OCI-LY1 (cell line): ENCODE measurements at regions not wholly inside any gene's neighbourhood (a gene's known extent, or its start where the extent isn't known, plus 50 kb on each side); places are given as distances from the start of the nearest gene placed in this dataset.

Experiments used
- H2AFZ ChIP-seq: fragments of 200-600 bp; sonication (generic), shearing (Covaris generic); 2 replicates; pipeline ENCODE4 v1.6.0; 2014; ENCODE audit warnings: antibody characterized with exemption, mild to moderate bottlenecking, low read length
- H3F3A ChIP-seq: fragments of 200-600 bp; sonication (generic), shearing (Covaris generic); 2 replicates; pipeline ENCODE4 v1.6.0; 2014; ENCODE audit warnings: mild to moderate bottlenecking, antibody characterized with exemption, low read length, moderate library complexity; ENCODE audit not compliant: insufficient read depth
- H3K27ac ChIP-seq: fragments of 200-600 bp; sonication (generic); 2 replicates; pipeline ENCODE4 v1.5.1; 2014; ENCODE audit warnings: low read length, mixed run types, mild to moderate bottlenecking, low read depth; ENCODE audit not compliant: poor library complexity, severe bottlenecking
- H3K27me3 ChIP-seq: fragments of 200-600 bp; sonication (generic); 2 replicates; pipeline ENCODE4 v1.6.0; 2014; ENCODE audit warnings: antibody characterized with exemption, mild to moderate bottlenecking, low read length, moderate library complexity; ENCODE audit not compliant: insufficient read depth
- H3K36me3 ChIP-seq: fragments of 200-600 bp; sonication (generic); 2 replicates; pipeline ENCODE4 v1.6.1; 2014; ENCODE audit warnings: mild to moderate bottlenecking, antibody characterized with exemption, low read length, moderate library complexity, mixed read lengths; ENCODE audit not compliant: insufficient read depth
- H3K4me1 ChIP-seq: fragments of 200-600 bp; sonication (generic); 2 replicates; pipeline ENCODE4 v1.5.1; 2014; ENCODE audit warnings: mild to moderate bottlenecking, low read length, moderate library complexity; ENCODE audit not compliant: insufficient read depth, severe bottlenecking
- H3K4me2 ChIP-seq: fragments of 200-600 bp; sonication (generic), shearing (Covaris generic); 2 replicates; pipeline ENCODE4 v1.6.1; 2014; ENCODE audit warnings: low read length
- H3K4me3 ChIP-seq: fragments of 200-600 bp; sonication (generic); 2 replicates; pipeline ENCODE4 v1.5.1; 2014; ENCODE audit warnings: low read length, low read depth, mild to moderate bottlenecking, mixed read lengths; ENCODE audit not compliant: poor library complexity, severe bottlenecking
- H3K79me2 ChIP-seq: fragments of 200-600 bp; shearing (Covaris generic); 2 replicates; pipeline ENCODE4 v1.6.1; 2016; ENCODE audit warnings: mixed run types, low read length, mixed read lengths; ENCODE audit not compliant: insufficient read depth
- H3K9ac ChIP-seq: fragments of 200-600 bp; sonication (generic), shearing (Covaris generic); 2 replicates; pipeline ENCODE4 v1.6.1; 2014; ENCODE audit warnings: mild to moderate bottlenecking, low read length, mixed read lengths
- H3K9me2 ChIP-seq: fragments of 200-600 bp; sonication (generic), shearing (Covaris generic); 2 replicates; pipeline ENCODE4 v1.6.1; 2014; ENCODE audit warnings: low read depth, mild to moderate bottlenecking, low read length, mixed read lengths
- H3K9me3 ChIP-seq: fragments of 200-600 bp; shearing (Covaris generic); 2 replicates; pipeline ENCODE4 v1.6.1; 2014; ENCODE audit warnings: low read length, mixed read lengths
- H4K20me1 ChIP-seq: fragments of 200-600 bp; sonication (generic), shearing (Covaris generic); 2 replicates; pipeline ENCODE4 v1.6.0; 2016; ENCODE audit warnings: mild to moderate bottlenecking, low read length; ENCODE audit not compliant: insufficient read depth
- CTCF ChIP-seq: fragments of 200-600 bp; sonication (generic), shearing (Covaris generic); IDR thresholded peaks from 2 replicates; pipeline ENCODE4 v1.5.1; 2017; ENCODE audit warnings: mild to moderate bottlenecking, antibody characterized with exemption, low read length, moderate library complexity, mixed read lengths
- EZH2 ChIP-seq: fragments of 200-600 bp; sonication (generic), shearing (Covaris generic); IDR thresholded peaks from 2 replicates; pipeline ENCODE4 v1.8.0; 2017; ENCODE audit warnings: borderline replicate concordance, mixed run types, mild to moderate bottlenecking, antibody characterized with exemption, low read length, moderate library complexity, mixed read lengths

- Histone ChIP-seq H3K4me3 (no peak overlapping the region), H3K36me3 (no peaks in the 10 kb centered on the region), H3K79me2 (no peaks in the 10 kb centered on the region), H3K27me3 (no peaks in the 10 kb centered on the region), H3F3A (no peaks in the 10 kb centered on the region), H4K20me1 (no peaks in the 10 kb centered on the region), H3K4me2 (no peak overlapping the region), H3K9me3 (no peaks in the 10 kb centered on the region), H2AFZ (no peak overlapping the region), H3K27ac (no peak overlapping the region), H3K9me2 (no peaks in the 10 kb centered on the region), H3K9ac (no peak overlapping the region), H3K4me1 (no peaks in the 10 kb centered on the region)
- no peak for TF ChIP-seq EZH2
- no peak for TF ChIP-seq CTCF
Measured at GRCh38 chr6:93624408-93624807, 205.0 kb upstream of the EPHA7 start.

- no peaks in the 10 kb centered on the region for H3K9me3 ChIP-seq
- H3K4me2 ChIP-seq: no peak overlapping the region
- no peak overlapping the region for H3K9ac ChIP-seq
- no peaks in the 10 kb centered on the region for H3K79me2 ChIP-seq
- H3K4me1 ChIP-seq: no peaks in the 10 kb centered on the region
- no peak overlapping the region for H2AFZ ChIP-seq
- H4K20me1 ChIP-seq: no peaks in the 10 kb centered on the region
- H3K9me2 ChIP-seq: no peaks in the 10 kb centered on the region
- H3K27me3 ChIP-seq: no peaks in the 10 kb centered on the region
- H3K27ac ChIP-seq: no peak overlapping the region
- H3K36me3 ChIP-seq: no peaks in the 10 kb centered on the region
- no peaks in the 10 kb centered on the region for H3F3A ChIP-seq
- H3K4me3 ChIP-seq: no peak overlapping the region
- TF ChIP-seq EZH2 (no peak), CTCF (no peak)
Measured at GRCh38 chr6:93621442-93621841, 202.1 kb upstream of the EPHA7 start.

GRCh38 chr6:93604951-93605350 lies 185.6 kb upstream of the EPHA7 start:
- H3K9me3 ChIP-seq: no peaks in the 10 kb centered on the region

More at GRCh38 chr6:93604951-93605350, 185.6 kb upstream of the EPHA7 start:
- Histone ChIP-seq H3K4me1 (no peaks in the 10 kb centered on the region), H3K27ac (no peak overlapping the region), H3K36me3 (no peaks in the 10 kb centered on the region), H3K79me2 (no peaks in the 10 kb centered on the region), H3K9ac (no peak overlapping the region), H3K4me3 (no peak overlapping the region), H4K20me1 (no peaks in the 10 kb centered on the region), H2AFZ (no peak overlapping the region), H3F3A (no peaks in the 10 kb centered on the region), H3K27me3 (no peaks in the 10 kb centered on the region), H3K4me2 (no peak overlapping the region), H3K9me2 (no peaks in the 10 kb centered on the region)
- no peak for TF ChIP-seq CTCF
- TF ChIP-seq EZH2: no peak
